GM21423 (cell line): ENCODE measurements at regions not wholly inside any gene's neighbourhood (a gene's known extent, or its start where the extent isn't known, plus 50 kb on each side); places are given as distances from the start of the nearest gene placed in this dataset.

ENCODE experiments used
- ATAC-seq: cut with Tn5 transposase; IDR thresholded peaks from one replicate; pipeline ENCODE4 v1.9.1; 2021; ENCODE audit warnings: mild to moderate bottlenecking, moderate library complexity; ENCODE audit not compliant: unreplicated experiment

DNA sequence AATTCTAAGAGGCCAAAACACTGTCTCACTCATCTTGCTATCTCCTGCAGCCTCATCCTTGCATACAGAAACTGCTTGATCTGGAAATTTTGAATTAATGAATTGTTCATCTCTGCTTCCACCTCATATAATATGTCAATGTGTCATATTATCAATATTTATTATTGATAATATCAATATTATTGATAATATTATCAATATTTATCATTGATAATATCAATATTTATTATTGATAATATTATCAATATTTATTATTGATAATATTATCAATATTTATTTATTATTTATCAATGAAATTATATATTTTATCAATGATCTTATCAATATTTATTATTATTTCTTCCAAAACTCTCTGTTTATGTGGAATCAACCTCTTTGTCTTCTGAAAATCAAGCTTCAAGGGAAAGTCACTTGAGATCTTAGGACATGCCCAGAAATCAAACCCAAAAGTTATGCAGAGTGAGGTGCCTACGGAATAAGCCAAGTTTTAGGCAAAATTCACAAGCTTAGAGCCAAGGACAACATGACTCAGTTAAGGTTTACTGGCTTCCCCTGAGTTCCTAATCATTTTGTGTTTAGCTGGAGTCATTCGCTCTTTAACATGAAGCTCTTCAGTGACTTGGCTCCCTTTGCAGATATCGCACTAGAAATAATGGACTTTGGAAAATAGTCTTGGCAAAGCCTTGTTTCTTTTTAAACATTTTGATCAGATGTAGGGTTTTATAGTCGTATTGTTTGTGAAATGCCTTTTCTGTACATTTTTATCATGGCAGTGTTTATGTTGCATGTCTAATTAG is 297.1 kb upstream of the RARB start:
- ATAC-seq, result no peak

GRCh38 chr3:25133588-25133987 is 294.5 kb upstream of the RARB start:
- ATAC-seq, result no peak

DNA sequence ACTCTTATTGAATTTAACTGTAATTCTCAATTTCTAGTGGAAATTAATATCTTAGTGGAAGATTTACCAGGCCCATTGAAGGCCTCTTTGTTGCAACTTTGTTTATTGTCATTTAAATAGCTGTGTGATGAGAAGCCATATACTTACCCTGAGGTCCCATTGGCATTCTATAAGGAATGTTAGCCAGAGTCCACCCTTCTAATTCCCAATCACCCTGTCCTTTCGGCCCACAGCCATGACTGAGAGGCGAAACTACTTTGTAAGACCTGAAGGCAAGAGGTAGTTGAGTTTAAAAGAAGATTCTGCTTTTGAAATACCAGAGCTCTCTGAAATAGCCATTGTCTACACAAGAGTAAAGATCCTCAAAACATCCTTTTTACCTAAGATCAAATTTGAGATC is 290.5 kb upstream of the RARB start:
- ATAC-seq, result no peak

DNA sequence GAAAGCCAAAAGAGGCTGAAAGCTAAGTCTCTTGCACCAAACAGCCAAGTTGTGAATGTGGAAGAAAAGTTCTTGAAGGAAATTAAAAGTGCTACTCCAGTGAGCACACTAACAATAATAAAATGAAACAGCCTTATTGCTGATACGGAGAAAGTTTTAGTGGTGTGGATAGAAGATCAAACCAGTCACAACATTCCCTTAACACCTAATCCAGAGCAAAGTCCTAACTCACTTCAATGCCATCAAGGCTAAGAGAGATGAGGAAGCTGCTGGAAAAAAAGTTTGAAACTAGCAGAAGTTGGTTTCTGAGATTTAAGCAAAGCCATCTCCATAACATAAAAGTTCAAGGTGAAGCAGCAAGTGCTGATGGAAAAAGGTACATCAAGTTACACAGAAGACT is 288.8 kb upstream of the RARB start:
- ATAC-seq, result no peak

DNA sequence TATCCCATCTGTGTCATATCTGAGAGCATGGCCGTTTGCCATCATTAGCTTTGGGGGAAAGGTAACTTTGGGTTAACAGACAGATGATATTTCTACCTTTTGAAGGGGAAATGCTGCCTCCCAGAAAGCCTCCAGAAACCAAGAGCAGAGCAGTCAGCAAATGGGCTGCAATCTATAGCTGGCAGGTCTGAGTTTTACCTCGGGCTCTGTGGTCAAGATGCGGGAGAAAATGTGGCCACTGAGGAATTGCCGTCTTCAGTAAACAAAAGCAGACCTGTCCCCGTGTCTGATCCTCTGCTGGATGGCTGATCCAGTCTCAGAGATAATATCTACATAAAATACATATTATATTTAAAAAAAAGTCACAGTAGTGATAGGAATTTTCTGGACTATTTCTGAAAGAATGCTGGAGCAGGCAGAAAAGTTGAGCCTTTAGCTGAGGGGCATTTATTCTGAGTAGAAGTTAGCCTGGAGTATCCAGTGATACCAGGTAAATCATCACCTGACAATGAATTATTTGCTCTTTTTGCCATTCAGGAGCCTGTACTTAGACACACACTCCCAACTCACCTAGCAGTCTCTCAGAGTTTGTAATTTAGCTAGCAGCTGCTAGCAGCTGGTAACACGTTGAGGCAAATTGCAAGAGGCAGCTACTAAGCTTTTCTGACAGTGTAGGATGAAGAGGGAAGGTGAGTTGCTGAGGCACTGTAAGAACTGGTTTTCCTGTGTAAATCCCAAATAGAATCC is 285.3 kb upstream of the RARB start:
- ATAC-seq, result no peak

- no peak for ATAC-seq
Measured at GRCh38 chr3:25143356-25144025, 284.6 kb upstream of the RARB start.

DNA sequence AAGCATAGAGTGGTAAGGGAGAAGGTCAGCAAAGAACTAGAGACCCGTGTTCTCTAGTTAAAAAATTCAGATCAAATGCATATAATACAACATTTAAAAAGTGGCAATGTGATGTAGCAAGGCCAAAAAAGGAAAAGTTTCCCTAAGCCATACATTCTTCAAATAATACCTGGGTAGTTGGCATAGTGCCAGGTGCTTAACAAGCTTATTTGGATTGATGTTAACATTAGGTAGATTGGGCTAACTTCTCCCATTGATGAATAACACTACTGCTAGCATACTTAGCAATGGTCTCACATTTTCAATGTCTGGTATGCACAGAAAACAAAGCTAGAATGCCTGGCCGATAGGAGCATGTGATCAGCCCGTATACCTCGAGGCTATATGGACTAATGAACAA is 283.6 kb upstream of the RARB start:
- no peak for ATAC-seq

- ATAC-seq, result no peak
Measured at GRCh38 chr3:25145176-25145575, 282.9 kb upstream of the RARB start.

- no peak for ATAC-seq
Measured at GRCh38 chr3:25150199-25150598, 277.9 kb upstream of the RARB start.

DNA sequence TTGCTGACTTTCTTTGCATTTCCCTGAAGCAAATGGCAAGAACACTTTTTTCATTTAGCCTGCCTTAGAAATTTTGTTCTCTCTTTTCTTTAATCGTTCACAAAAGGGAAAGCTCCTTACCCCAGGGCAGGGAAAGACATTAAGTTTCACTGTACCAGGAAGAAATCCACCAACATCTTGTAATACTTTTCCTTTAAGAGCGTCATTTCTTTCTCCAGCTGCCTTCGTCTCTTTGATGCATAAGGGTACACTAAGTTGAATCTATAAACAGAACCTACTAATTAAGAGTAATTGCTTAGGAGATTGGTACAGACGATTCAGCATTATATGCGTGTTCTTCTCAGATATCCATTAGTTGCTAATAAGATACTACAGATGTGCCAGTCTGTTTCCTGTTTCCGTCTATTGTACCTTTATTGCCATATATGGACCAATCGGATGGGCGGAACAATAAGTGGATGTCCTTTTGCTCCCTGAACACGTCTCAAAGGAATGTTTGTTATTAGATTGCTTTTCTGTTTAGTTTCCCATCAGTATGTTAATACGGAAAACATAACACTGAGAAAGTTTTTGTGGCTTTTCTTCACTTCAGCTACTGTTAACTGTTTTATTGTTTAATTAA is 276.7 kb upstream of the RARB start:
- no peak for ATAC-seq

- no peak for ATAC-seq
Measured at GRCh38 chr3:25151903-25152295, 276.2 kb upstream of the RARB start.

DNA sequence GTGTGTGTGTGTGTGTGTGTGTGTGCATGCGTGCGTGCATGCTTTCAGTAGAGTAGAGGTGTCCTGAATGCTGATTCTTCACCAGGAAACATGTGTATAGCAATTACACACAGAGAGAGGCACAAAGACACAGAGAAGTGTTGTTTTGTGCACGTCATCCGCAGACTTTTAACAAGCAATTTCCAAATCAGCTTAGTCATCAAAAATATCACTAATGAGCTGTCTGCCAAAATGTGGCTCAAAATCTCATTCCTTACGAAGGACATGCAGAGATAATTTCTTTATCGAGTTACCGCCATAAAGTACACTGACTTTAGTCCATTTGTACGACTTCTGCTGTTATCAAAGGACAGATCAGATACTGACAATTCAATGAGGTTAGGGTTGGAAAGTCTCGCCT is 274.9 kb upstream of the RARB start:
- no peak for ATAC-seq

GRCh38 chr3:25153561-25153960 is 274.5 kb upstream of the RARB start:
- no peak for ATAC-seq

GRCh38 chr3:25155652-25156471 is 272.2 kb upstream of the RARB start:
- no peak for ATAC-seq

GRCh38 chr3:25156626-25157025 is 271.4 kb upstream of the RARB start:
- ATAC-seq, result no peak

GRCh38 chr3:25165306-25165705 is 262.8 kb upstream of the RARB start:
- no peak for ATAC-seq

GRCh38 chr3:25166016-25166415 is 262.0 kb upstream of the RARB start:
- no peak for ATAC-seq

GRCh38 chr3:25169151-25169550 is 258.9 kb upstream of the RARB start:
- no peak for ATAC-seq

- ATAC-seq, result no peak
Measured at GRCh38 chr3:25170021-25170420, 258.0 kb upstream of the RARB start.

DNA sequence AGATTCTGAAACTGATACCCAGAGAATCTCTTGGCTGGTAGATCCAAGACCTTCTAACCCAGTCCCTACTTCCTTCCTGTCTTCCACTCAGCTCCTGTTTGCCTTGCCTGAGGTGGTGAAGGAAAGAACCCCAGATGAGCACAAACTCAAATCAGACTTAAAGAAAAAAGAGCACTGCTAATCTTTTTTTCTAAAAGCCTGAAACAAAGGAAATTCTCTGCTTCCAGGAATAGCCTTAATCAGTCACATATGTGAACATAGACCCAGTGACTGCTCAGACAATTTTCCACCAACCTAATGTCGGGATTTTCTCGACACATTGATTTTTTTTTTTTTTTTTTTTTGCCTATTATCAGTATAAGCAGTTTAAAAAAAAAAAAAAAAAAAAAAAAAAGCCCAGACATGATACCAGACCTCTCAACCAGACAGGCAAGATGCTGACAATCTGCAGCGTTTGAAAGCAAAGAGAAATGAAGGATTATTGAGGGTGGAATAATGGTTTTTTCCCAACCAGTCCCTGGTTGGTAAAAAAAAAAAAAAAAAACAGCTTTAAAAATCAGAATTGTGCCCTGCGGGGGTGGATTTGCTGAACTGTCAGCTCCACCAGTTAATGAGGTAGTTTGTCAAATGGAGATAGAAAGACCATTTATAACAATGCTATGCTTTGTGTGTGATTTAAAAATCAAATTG is 256.8 kb upstream of the RARB start:
- ATAC-seq, result no peak
